ENCODE measurements at regions not wholly inside any gene's neighbourhood (a gene's known extent, or its start where the extent isn't known, plus 50 kb on each side); places are given as distances from the start of the nearest gene placed in this dataset.

DNA sequence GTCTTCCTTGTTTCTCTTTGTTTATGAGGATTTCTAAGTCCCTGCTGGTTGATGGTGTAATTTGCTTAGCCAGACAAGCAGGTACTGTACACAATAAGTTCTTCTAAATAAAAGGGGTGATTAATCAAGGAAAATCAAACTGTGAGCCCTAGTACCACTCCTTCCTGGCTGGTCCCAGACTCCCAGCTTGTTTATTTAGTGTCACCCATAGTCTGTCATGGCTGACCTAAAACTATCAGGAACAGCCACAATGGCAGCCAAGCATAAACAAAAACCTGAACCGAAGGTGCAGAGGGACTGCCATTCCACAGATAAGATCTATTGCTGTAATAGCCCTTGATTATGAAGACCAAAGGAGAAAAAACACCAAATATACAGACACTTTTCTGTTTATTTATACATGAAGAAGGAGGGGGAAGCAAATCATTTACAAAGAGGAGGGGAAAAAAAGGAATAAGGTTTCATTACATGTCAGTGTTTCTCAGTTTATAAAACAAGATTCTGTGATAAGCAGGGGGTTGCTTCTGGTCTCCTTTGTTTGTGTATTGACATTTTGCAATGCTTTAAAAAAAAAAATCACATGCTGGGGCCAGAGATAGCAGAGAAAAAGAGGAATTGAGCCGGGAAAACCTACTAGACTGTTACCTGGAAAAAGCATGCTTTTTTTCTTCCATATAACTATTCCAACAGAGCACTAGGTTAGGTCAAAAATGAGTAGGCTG is 182.4 kb upstream of the DPH6 start (continued):
- TF ChIP-seq, protein P1, sequence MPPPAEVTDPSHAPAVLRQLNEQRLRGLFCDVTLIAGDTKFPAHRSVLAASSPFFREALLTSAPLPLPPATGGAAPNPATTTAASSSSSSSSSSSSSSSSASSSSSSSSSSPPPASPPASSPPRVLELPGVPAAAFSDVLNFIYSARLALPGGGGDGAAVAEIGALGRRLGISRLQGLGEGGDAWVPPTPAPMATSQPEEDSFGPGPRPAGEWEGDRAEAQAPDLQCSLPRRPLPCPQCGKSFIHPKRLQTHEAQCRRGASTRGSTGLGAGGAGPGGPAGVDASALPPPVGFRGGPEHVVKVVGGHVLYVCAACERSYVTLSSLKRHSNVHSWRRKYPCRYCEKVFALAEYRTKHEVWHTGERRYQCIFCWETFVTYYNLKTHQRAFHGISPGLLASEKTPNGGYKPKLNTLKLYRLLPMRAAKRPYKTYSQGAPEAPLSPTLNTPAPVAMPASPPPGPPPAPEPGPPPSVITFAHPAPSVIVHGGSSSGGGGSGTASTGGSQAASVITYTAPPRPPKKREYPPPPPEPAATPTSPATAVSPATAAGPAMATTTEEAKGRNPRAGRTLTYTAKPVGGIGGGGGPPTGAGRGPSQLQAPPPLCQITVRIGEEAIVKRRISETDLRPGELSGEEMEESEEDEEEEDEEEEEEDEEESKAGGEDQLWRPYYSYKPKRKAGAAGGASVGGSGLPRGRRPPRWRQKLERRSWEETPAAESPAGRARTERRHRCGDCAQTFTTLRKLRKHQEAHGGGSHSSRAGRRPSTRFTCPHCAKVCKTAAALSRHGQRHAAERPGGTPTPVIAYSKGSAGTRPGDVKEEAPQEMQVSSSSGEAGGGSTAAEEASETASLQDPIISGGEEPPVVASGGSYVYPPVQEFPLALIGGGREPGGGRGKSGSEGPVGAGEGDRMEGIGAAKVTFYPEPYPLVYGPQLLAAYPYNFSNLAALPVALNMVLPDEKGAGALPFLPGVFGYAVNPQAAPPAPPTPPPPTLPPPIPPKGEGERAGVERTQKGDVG (CRISPR knock-in tag; IDR thresholded peaks at IDR 0.05), result no peak
- TF ChIP-seq KAT2A (conservative IDR thresholded peaks at IDR 0.05; ENCODE audit: control insufficient read depth, low read depth, low read length) (no peak), ZNF384 (IDR thresholded peaks at IDR 0.05; ENCODE audit: borderline replicate concordance, low read depth, low read length) (no peak), CUX1 (IDR thresholded peaks at IDR 0.05; ENCODE audit: insufficient replicate concordance, low read depth, low read length) (no peak), BACH1 (IDR thresholded peaks at IDR 0.05; ENCODE audit: borderline replicate concordance) (no peak)

Measured in GM12878 (cell line).